Posterior cingulate gyrus (tissue), 11 donors: ENCODE measurements at regions not wholly inside any gene's neighbourhood (a gene's known extent, or its start where the extent isn't known, plus 50 kb on each side); places are given as distances from the start of the nearest gene placed in this dataset.
"Not testable (repeated sequence)": the region's sequence is repeated elsewhere in the genome, so short reads cannot be mapped to it uniquely, and the experiment has no call there.

Experiments used
- DNase-seq, 10 donors: peaks; one replicate each; pipeline versions ENCODE4 v3.0.0 to v3.0.0-alpha.2; 2020 to 2021; ENCODE audit warnings: mixed read lengths in 3 of 10
- intact Hi-C: fragments of 100-400 bp; cut with DNase I; formaldehyde crosslinking; loops from one replicate; pipeline ENCODE4 v1.15.1; 2023

- intact Hi-C loops, DNase-seq: not testable (repeated sequence)
Measured at GRCh38 chr1:29755412-29756015, 519.2 kb downstream of the PTPRU start.

DNA sequence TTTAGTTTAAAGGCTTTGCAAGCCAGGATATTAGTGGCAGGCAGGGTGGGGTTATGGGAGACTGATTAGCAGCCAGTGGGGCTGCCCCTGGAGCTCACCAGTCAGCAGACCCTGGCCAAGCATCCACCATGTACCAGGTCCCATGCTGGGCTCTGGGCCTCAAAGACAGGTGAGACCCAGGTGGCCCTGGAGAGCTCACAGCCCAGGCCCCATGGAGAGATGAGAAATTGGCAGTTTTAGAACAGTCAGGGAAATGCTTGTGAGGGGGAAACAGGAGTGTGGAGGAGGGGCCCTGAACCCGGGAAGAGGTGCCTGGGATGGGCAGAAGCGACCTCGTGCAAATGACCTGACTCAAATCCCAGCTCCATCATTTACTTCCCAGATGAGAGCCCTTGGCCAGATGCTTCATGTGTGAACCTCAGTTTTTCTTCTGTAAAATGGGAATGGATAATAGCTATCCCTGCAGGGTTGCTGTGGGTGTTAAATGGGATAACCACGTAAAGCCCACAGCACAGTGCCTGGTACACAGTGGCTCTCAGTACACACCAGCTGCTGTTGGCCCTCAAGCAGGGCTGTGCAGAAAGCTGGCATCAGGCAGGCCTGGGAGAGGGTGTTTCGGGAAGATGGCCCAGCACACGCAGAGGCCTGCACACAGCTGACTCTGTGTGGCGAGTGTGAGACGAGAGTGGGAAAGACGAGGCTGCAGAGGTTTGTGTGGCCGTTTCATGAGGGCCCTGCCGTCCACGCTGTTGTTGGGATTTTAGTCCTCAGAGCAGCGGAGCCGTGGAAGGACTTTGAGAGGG, 518.5 kb downstream of the PTPRU start:
- peak in 1 of 10 donors; percentile 19 for DNase-seq
- intact Hi-C loops = no loop called here

- intact Hi-C loops = no loop called here
- no peak for DNase-seq
Measured at GRCh38 chr1:29753771-29754572, 517.6 kb downstream of the PTPRU start.

- intact Hi-C loops = no loop called here
- DNase-seq = no peak
Measured at GRCh38 chr1:29753244-29753643, 516.9 kb downstream of the PTPRU start.

GRCh38 chr1:29752141-29752540, 515.8 kb downstream of the PTPRU start:
- DNase-seq = no peak
- intact Hi-C loops = no loop called here

DNA sequence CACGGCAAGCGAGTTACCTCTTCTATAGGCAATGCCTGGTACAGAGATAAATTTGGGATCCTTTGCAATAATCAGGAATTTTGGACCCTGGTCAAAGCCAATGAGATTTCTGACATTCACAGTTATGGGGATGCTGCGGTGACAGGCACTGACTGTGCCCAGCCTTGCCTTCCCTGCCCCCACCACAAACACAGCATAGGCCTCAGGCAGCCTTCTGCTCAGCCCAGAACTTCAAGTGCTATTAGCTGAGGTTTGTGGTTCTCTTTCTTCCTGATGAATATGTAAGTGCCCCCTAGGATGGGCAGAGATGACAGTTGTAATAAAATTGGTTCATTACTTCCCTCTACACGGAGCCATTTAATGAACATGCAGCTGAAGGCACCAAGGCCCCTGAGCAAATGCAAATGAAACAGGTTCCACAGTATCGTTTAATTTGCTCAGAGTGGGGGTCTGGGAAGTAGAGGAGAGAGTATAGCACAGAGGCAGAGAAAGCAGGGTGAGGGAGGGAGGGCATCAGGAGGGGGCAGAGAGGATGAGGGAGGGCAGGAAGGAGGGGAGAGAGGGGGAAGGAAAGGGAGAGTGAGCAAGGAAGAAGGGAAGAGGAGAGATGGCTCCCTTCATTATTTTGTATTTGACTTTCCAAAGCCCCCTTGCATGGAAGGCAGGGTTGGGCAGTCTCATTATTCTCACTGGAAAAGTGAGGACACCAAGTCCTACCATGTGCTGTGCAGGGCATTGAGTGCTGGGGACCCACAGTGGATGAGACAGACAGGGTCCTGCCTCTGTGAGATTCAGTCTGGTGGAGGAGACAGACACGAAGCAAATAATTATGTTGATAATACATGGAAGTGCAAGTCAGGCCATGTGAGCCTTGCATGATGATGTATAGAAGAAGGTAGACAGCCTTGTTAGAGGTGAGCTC, 513.0 kb downstream of the PTPRU start:
- peak in 1 of 10 donors; percentile 26 for DNase-seq
- intact Hi-C loops = no loop called here

GRCh38 chr1:29747196-29747595, 510.9 kb downstream of the PTPRU start:
- DNase-seq = no peak

GRCh38 chr1:29746076-29746665, 509.8 kb downstream of the PTPRU start:
- no peak for DNase-seq
- intact Hi-C loops = no loop called here

More at GRCh38 chr1:29747196-29747595, 510.9 kb downstream of the PTPRU start:
- intact Hi-C loops = no loop called here

- peak in 1 of 10 donors; percentile 27 for DNase-seq
- intact Hi-C loops = no loop called here
Measured at GRCh38 chr1:29744684-29745490, 508.6 kb downstream of the PTPRU start.

GRCh38 chr1:29743931-29744330, 507.6 kb downstream of the PTPRU start:
- intact Hi-C loops = no loop called here
- DNase-seq = no peak

GRCh38 chr1:29743264-29743663, 506.9 kb downstream of the PTPRU start:
- no peak for DNase-seq
- intact Hi-C loops = no loop called here

- DNase-seq = peak in 1 of 10 donors; percentile 42
- intact Hi-C loops = no loop called here
Measured at GRCh38 chr1:29739176-29739575, 502.9 kb downstream of the PTPRU start.

DNA sequence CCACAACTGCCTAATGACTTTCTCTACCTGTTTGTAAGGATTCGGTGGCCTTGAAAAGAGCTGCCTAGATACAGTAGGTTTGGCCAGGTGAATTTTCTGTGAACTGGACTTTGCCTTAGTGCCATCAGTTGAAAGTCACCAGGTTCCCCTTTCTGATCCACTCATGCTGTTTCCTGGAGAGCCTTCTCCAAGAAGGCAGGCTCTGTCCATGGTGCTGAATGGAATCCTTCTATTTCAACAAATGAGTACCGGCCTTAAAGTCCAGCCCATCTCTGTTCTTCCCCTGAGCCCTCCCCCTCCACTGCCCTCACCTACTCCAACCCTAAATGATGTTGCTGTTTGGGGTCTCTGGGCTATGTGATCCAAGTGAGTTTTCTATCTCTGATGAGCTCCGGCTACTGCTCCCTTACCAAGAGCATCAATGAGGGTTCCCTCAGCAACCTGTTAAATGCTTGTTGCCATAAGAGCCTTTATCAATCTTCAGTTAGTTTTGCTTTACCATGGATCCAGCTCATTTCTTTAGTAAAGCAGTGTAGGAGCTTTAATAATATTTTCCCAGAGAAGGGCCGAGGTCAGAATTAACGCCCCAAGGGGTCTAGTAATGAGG, 500.4 kb downstream of the PTPRU start:
- no peak for DNase-seq
- intact Hi-C loops = no loop called here

DNA sequence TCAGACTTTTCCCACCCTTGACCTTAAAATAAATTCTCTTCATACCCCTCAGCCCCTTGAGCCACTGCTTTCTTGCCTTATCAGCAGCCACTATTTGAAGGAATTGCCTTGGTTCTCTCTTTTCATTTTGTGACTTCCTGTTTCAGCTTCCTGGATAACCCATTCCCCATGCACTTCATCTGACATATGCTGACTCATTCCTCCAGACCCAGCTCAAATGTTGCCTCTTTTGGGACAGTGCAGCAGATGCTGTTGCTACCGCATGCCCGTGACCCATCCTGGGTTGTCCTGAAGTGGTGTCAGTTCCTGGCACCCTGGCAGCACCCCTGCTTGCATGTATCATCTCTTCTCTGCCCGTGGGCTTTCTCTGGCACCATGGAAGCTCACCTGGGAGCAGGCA, 496.1 kb downstream of the PTPRU start:
- intact Hi-C loops = no loop called here
- peak in 1 of 10 donors; percentile 24 for DNase-seq

DNA sequence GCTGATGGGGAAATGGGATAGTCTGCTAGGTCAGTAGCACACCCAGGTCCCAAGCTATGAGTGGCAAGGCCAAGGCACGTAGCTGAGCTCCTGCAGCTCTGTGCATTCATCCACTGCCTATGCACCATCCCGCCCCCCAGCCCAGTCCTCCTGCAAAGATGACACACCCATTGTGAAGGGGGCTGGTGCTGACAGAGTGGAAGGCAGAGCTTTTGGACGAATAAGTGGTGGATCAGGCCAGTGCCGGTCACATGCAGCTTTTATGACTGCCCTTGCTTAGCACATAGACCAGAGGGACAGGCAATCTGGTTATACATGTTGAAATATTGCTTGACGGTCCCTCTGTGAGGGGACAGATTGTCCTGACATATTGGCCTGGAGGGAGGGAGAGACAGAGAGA, 494.3 kb downstream of the PTPRU start:
- intact Hi-C loops = no loop called here

GRCh38 chr1:29729281-29729680, 493.0 kb downstream of the PTPRU start:
- no peak for DNase-seq
- intact Hi-C loops = no loop called here

More for the DNA sequence above, 494.3 kb downstream of the PTPRU start:
- no peak for DNase-seq

- intact Hi-C loops = no loop called here
- DNase-seq = no peak
Measured at GRCh38 chr1:29728703-29729102, 492.4 kb downstream of the PTPRU start.

GRCh38 chr1:29725262-29725661, 488.9 kb downstream of the PTPRU start:
- DNase-seq = no peak
- intact Hi-C loops = no loop called here

GRCh38 chr1:29722598-29722997, 486.3 kb downstream of the PTPRU start:
- intact Hi-C loops = no loop called here
- no peak for DNase-seq
